Stimulated activated CD4-positive, alpha-beta T cell treated with anti-CD3 and anti-CD28 coated beads, Interleukin-1b, Interleukin-23, amount 100 ng/mL, for 48 hours (primary cell): ENCODE measurements at regions not wholly inside any gene's neighbourhood (a gene's known extent, or its start where the extent isn't known, plus 50 kb on each side); places are given as distances from the start of the nearest gene placed in this dataset.
"Not testable (repeated sequence)": the region's sequence is repeated elsewhere in the genome, so short reads cannot be mapped to it uniquely, and the experiment has no call there.

Experiments used
- DNase-seq: peaks from one replicate; pipeline ENCODE4 v3.0.0-alpha.2; 2020

DNA sequence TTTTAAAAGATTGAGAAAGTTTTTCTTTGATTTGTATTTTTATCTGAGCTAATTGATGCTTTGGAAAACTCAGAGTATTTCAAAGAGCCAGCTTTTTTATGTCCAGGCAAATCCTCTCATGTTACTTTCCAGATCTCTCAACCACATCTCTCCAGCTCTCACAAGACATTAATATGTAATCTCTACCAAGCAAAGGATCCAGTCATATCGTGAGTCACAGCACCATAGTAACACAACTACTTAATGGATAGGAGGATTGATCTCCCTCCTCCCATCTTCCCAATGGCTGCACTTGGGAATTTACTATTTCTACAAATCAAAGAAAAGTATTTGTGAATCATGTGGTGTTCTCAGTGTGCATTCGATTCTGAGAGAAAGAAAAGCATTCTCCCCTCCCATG is 63.3 kb downstream of the POU4F1 start:
- no peak for DNase-seq

DNA sequence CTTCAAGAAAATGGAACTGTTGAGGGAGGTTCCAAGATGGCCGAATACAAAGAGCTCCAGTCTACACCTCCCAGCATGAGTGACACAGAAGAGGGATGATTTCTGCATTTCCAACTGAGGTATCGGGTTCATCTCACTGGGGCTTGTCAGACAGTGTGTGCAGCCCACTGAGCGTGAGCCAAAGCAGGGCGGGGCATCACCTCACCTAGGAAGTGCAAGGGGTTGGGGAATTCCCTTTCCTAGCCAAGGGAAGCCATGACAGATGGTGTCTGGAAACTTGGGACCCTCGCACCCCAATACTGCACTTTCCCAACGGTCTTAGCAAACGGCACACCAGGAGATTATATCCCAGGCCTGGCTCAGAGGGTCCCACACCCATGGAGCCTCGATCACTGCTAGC is 77.3 kb downstream of the POU4F1 start:
- DNase-seq = not testable (repeated sequence)

DNA sequence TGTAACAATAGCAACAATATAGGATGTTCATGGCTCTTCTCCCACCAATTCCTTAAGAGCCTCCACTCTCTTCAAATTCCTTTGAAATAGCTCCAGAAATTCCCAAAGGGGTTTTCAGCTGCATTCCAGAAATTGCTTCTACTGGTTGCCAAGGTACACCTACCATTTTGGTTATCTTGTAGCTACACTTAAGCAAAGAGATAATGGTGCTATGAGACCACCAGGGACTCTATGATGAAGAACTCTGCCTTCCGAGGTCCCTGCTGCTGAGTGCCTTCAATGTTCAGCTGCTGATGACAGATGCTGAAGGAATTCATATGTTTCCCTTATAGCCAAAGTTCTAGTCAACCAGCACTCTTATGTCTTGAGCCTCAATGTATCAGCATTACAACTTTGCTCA is 78.4 kb downstream of the POU4F1 start:
- DNase-seq = no peak

DNA sequence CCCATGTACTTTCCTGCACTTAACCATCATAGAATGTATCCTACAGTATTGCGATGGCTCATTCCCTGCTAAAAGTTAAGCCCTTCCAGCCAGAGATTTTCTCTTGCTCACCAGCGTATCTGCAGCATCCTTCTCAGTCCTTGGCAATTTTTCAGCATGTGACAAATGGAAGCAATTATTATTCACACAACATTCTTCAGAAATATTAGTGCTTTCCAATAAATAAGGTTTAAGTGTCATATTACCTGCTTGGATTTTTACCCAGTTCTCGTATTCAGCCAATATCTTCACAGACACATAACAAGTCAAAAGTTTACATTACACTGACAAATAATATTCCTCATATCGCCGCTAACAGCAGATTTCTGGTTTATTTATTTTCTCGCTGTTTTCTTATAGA is 82.3 kb downstream of the POU4F1 start:
- DNase-seq = no peak

DNA sequence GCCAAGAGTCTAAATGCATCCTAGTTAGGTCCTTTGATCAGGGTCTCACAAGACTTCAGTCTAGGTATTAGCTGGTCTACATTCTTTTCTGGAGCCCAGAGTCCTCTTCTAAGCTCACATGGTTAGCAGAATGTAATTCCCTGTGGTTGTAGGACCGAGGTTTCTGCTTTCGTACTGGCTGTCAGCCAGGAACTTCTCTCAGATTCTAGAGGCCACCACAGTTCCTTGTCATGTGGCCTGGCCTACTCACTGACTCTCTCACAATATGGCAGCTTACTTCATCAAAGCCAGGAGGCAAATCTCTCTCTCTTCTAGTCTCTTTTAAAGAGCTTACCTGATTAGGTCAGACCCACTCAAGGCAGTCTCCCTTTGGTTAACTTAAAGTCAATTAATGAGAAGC is 82.9 kb downstream of the POU4F1 start:
- no peak for DNase-seq

DNA sequence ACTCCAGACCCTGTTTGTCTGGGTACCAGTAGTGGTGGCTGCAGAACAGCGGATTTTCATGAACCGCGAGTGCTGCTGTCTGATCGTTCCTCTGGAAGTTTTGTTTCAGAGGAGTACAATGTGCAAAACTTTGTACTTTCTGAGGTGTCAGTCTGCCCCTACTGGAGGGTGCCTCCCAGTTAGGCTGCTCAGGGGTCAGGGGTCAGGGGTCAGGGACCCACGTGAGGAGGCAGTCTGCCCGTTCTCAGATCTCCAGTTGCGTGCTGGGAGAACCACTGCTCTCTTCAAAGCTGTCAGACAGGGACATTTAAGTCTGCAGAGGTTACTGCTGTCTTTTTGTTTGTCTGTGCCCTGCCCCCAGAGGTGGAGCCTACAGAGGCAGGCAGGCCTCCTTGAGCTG is 84.9 kb downstream of the POU4F1 start:
- not testable (repeated sequence) for DNase-seq

DNA sequence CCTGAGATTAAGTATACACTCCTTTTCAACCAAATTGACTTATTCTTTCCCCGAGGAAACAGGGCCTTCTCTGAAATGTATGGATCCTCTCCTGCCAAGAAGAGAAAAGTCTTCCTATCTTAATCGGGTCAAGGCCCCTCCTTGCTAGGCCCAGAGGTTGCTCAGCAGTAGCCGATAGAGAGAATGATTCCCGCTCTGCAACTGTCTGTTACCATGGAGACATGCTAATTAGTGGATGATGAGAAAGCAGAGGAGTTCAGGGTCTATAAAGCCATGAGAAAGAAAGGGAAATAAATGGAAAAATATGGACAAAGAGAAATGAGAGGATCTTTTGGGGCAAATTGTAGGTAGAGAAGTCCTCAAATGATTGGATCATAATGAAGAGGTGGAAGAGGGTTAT is 103.5 kb downstream of the POU4F1 start:
- no peak for DNase-seq

DNA sequence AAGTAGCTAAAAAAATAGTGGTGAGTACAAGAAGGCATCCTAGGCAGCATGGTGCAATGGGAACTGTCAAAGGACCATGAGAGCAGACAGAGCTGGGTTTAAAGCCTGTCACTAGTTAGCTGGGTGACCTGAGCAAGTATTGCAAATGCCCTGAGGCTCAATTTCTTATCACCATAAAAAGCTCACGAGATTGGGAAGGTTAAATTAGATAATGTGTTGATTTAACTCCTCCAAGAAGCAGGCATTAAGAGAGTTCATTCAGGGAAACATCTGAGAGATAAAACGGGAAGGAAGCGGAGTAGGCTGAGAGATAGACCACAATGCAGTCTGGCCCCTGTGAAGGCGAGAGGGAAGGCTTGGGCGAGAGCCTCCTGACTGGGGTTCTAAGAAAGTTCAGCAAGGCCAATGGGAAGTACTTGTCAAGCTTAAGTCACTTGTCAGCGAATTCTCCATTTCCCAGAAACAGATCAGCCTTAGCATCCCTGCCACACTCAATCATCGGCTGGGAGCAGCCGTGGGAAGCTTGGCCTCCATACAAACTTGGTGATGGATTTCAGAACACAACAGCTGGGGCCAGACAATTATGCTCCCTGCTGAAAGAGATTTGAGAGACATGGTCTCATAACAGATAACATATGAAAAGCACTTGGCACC is 105.5 kb downstream of the POU4F1 start:
- no peak for DNase-seq

DNA sequence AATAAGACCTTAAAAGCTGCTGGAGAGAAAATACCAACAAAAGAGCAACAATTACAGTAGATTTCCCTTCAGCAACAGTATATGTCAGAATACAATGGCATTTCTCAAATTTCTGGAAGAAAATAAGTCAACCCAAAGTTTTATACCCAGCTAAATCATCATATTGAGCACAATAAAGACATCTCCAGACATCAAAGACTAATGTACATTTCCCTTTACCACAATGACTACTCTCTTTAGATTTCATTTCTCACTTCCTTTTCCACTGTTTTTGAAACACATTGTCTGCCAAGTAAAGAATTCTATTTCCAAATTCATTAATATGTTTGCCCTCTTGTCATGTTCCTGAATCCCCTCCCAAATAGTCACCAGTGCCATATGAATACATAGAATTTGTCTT is 111.4 kb downstream of the POU4F1 start:
- DNase-seq = no peak

DNA sequence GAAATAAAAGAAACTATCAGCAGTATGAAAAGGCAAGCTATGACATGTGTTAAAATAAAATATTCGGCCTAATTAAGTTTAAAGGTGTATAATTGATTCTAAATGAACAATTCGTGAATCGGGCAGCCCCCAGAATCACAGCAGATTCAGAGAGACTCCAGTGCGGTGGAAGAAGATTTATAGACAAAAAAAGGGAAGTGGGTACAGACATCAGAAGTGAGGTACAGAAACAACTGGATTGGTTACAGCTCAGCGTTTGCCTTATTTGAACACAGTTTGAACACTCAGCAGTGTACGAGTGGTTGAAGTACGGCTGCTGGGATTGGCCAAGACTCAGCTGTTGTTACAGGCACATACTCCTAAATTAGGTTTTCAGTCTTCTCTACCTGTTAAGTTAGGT is 113.1 kb downstream of the POU4F1 start:
- not testable (repeated sequence) for DNase-seq

DNA sequence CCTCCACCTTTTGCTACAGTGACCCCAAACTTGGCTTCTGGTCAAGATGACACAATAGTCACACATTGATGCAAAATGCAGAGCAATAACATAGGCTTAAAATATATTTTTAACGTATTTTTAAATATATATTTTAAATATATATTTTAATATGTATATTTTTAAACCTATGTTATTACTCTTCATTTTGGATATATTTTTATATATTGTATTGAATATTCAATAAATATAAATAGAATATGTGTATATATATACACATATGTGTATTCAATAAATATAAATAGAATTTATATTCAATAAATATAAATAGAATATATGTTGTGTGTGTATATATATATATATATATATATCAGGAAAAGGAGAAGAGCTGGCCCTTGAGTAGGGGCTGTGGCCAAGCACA is 115.6 kb downstream of the POU4F1 start:
- DNase-seq = no peak

DNA sequence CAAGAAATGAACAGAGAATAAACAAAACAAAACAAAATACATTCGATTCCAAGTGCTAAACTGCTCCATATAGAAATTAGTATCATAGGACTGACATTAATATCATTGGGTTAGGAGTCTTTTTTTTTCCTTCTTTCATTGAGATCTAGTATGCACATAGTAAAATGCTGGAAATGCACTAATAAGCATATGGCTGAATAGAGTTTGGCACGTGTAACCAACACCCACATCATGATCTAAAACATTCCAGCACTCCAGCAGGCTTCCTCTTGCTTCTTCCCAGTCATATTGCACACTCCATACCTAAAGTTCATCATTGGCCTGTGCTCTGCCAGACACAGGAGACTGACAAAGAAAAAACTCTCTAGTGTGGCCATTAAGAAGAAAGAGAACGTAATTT is 117.5 kb downstream of the POU4F1 start:
- no peak for DNase-seq

DNA sequence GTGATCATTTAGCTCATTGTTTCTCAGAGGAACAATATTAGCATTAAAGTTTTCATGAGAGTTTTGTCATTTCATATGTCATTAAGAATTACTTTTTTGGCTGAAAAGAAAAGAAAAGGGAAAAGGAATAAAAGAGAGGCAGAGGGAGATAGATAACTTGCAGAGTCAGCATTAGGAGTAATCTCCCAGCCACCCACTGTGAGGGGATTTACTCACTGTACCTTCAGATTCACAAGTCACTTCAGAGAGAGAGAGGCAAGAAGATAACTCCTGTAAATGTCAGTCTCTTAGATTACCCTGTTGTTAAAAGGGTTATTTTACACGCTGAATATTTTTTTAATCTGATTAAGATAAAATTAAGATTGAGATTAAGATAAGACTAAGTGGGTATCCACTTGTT is 125.2 kb downstream of the POU4F1 start:
- DNase-seq = no peak

DNA sequence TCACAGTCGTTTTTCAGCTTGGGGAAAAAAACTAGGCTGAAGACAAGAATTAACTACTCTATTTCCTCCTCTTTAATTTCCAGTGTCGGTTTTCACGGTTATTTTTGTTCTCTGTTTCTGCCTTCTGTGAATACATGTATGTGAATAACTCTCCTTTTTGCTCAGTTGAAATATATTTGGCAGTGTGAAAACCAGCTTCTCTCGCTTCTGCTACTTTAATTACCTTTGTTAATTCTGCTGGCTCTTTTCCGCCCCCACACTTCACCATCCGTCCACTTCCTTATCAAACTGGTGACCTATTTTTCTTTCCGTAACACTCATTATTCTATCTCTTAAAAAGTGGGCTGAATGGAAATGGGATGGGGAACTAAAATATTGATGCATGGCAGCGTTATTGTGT is 126.4 kb downstream of the POU4F1 start:
- DNase-seq = no peak

DNA sequence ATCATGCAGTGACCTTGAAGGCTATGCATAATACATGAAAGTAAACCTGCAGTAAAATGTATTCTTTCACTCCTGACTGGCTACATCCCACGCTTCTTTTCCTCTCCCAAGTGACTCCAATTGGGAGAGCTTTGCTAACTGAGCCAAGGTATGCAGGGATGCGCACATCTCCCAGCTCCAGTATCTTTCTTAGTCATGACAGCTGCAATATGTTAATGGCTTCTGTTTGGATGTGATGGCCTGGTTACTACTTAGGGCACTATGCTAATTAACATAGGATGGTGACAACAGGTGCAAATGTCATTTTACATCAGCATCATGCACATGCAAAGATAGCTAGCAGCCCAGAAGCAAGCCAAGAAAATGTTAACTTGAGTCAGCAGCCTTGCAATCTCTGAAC is 134.7 kb downstream of the POU4F1 start:
- DNase-seq = no peak

DNA sequence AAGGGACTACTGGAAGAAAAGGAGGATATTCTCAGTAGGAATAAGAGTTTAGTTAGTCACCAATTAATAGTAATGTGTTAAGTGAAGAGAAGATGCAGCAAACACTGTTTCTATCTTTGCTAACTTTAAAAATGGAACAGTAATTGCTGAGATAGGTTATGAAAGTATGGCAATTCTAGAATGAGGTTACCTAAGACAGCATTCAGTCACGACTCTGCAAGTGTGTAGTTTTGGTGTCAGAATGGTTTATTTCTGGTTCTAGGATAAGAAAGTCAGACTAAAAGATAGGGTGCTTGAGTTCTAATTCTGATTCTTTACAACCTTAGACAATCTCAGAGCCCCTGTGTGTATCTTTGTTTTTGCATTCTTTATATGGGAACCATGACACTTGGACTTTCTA is 138.1 kb downstream of the POU4F1 start:
- no peak for DNase-seq

DNA sequence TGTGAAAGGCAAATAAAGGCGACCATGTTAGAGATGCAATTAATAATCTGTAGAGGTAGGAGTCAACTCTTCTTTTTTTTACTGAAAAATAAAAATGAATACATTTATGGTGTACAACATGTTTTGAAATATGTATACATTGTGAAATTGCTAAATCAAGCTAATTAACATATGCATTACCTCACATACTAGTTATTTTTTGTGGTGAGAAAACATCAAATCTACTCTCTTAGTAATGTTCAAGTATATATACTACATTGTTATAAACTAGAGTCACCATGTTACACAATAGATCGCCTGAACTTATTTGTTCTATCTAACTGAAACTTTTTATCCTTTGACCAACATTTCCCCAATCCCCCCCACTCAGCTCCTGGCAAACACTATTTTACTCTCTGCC is 143.2 kb downstream of the POU4F1 start:
- no peak for DNase-seq

DNA sequence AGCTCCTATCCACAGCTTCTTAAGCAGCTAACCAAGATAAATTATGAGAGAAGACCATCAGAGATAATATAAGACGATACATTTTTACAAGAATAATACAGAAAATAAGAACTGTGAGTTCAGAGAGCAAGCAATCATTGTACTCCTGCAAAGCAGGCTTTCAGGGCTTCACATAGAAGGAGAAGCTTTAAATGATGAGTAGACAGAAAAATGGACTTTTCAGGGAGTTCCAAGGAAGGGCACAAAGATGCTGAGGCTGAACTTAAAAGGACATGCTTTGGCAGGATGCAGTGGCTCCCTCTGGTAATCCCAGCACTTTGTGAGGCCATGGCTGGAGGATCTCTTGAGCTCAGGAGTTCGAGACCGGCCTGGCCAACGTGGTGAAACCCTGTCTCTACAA is 159.5 kb downstream of the POU4F1 start:
- no peak for DNase-seq

DNA sequence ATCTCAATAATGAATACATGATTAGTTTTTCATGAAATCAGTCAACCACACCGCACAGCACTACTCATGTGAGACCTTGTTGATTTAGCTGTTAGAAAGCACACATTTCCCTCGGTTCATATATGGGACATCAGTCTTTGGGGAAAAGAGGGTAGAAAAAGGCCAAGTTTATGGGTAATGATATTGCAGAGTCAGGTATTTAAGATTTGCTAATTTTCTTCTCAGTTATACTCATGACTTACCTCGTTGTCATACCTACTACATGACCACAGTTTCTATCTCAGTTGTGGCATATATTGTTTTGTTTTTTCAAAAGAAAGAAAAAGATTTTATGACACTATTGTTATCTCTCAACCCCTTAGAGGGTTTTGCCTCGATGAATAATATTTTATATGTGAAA is 165.6 kb downstream of the POU4F1 start:
- DNase-seq = no peak

DNA sequence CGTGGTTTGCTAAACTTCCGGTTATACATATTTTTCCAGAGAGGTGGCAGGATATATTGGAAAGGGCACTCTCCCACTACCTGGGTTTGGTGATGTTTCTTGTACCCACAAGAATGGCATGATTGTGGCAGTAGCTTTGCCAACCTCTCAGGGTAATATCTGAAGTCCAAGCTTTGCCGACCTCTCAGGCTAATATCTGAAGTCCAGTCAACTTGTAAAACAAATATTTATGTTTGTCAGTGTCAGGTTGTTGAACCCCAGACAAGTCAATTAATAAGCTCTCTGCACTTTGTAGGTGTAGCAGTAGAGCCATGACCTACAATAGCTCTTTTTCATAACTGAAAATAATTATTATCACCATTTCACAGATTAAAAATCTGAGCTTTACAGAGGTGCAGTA is 167.0 kb downstream of the POU4F1 start:
- DNase-seq = no peak

DNA sequence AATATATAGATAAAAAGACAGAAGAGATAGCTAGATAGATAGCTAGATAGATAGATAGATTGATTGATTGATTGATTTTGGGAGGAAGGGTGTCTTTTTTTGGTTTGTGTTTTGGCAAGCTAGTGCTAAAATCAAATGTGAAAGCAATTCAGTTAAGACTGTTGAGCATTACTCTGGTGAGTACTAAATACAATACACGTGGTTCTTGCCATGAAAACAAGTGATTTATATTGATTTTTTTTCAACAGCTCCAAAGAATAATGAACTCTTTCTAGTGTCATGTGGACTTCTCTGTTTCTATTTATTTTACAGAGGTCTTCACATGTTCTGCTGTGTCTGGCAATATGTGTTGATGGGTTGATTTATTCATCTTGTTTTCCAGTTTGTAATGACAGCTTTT is 172.0 kb downstream of the POU4F1 start:
- no peak for DNase-seq

DNA sequence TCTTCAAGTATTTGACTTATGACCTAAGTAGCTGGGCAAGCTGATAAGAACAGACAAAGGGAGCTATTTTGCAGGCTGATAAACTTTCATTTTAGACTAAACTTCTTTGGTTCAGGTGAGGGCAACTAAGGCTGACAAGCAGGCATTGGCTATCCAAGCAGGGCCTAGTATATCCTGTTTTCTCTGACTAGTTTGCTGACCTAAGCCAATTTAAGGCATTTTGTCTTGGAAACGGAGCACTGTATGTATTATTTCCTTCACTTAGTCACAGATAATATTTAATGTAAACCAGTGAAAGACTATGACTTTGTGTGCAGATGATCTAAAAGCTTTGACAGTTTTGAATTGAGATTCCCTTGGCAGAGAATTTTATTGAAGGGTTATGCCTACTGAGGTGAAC is 172.5 kb downstream of the POU4F1 start:
- no peak for DNase-seq

DNA sequence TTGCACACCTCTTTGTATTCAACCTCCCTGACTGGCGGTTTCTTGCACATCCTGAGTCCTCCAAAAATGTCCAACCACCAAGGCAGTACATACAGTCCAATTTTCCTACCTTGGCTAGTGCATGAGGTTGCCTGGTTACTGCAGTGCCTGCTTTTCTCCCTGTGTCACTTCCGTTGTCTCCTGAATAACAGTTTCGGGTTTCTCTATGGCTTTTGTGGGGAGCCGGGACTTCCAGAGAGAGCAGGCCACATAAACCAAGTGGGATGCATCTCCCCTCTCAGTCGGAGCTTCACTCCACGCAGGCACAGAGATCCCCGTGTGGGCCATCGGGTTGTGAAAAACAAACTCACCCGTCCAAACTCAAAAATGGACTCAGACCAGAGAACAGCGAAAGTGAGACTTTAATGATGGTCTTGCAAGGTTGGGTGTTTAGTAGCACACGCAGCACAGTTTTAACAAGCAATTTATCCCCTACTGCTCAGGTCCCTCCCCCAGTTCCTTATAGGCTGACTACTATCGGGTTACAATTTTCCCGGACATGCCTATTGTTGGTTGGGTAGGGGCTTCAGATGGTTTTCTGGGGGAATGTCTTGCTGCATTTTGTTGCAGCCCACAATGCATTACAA is 173.1 kb downstream of the POU4F1 start:
- DNase-seq = no peak

DNA sequence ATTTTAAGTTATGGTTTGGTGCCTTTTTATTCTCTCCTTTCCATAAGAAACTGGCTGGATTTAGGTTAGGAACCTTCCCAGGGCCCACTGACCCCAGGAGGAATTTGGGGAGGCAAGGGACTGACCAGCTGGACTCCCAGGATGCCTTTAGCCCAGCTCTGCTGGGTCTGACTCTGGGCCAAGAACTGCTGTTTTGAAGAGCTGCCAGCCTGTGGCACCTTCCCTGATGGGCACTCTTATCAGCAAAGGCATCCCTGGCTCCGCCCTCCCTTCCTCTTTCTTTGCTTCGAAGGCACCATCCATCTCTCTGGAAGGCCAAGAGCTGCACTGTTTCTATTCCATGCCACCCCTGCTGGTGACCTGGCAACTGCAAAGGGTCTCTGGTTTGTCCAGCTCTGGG is 174.7 kb downstream of the POU4F1 start:
- DNase-seq = no peak

DNA sequence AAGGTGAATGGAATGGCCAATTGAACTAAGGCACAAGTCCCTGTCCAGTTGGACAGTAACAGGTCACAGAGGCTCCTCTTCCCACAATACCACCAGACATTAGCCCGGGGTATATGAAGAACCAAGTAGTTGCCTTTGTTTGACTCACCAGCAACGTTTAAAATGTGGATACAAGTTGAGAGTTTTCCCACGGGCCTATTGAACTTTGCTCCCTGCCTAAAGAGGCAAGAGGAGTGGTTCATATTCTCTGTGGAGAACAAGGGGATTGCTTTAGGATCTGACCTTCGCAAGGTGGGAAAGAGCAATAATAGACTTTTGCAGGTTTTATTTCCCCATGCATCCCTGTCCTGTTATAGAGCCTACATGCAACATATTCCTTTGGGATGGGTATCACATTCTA is 177.2 kb downstream of the POU4F1 start:
- DNase-seq = no peak
